ENCODE measurements at regions not wholly inside any gene's neighbourhood (a gene's known extent, or its start where the extent isn't known, plus 50 kb on each side); places are given as distances from the start of the nearest gene placed in this dataset.

- no peak for TF ChIP-seq CTCF (IDR thresholded peaks at IDR 0.05)
- no peak for TF ChIP-seq POLR2A (IDR thresholded peaks at IDR 0.05)
- no peak for TF ChIP-seq POLR2AphosphoS5 (IDR thresholded peaks at IDR 0.05)
- TF ChIP-seq EP300 (IDR thresholded peaks at IDR 0.05): no peak
Observed at GRCh38 chr1:228885845-228886244, 150.6 kb downstream of the RHOU start.

Measured in upper lobe of left lung (tissue), 4 donors.